Activated T-helper 9 cell treated with anti-CD3 and anti-CD28 coated beads, Interleukin-2, amount 50 U/mL, for 16 hours (primary cell): ENCODE measurements at regions not wholly inside any gene's neighbourhood (a gene's known extent, or its start where the extent isn't known, plus 50 kb on each side); places are given as distances from the start of the nearest gene placed in this dataset.

ENCODE experiments used
- DNase-seq: peaks from one replicate; pipeline ENCODE4 v3.0.0-alpha.2; 2020; ENCODE audit warnings: low read depth

DNA sequence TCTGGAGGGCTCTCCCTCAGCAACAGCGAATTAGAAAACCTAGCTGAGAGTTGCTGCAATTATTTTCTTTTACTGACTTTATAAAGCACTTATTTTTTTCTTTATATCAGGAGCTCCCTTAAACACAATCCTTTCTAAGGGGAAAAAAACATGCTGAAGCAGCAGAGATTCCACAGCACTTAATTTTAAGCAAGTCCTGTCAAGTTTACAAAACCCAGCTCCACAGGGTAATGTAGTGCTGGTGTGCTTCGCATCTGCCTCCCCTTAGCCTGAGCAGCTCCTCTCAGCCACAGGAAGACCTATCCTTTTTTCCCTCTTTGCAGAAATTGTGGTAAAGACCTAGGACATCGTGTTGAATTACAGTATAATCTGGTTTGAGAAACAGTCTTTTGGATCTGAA lies 208.1 kb upstream of the SYNDIG1 start:
- DNase-seq: no peak

DNA sequence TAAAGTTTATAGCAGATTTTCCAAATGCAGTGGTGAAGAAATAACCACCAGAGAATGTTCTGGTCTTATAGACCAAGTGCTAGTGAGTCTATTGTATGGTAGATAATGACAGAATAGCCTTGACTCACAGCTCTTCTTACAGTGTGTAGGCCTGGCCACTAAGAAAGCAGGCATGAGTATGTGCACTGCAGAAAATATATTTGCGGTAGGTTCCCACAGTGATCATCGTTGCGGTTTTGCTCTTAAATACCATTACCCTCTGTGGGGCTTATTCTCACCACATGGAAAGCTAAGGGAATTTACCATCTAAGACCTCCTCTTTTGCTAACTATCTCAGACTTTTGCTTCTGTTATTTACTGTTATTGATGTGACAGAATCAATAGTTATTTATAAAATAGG lies 212.3 kb upstream of the SYNDIG1 start:
- DNase-seq: no peak

DNA sequence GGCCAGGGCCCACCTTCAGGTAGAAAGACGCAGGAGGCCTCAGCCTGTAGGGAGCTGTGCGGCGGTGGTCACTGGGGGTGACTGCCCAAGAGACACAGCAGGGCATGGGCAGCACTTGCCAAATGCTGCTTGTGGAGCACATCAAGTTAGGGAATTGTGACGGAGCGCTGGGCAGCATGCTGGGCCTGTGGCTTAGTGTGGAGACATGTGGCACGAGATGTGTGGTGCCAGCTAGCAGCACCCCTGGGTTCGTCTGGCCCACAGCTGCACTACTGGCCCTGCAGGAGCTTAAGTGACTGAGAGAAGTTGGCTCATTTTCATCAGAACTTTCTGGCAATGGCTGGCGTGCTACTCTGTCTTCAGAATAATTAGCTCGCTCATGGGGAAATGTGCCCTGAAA lies 213.1 kb upstream of the SYNDIG1 start:
- DNase-seq: no peak

GRCh38 chr20:24254480-24254879 lies 214.9 kb upstream of the SYNDIG1 start:
- no peak for DNase-seq

DNA sequence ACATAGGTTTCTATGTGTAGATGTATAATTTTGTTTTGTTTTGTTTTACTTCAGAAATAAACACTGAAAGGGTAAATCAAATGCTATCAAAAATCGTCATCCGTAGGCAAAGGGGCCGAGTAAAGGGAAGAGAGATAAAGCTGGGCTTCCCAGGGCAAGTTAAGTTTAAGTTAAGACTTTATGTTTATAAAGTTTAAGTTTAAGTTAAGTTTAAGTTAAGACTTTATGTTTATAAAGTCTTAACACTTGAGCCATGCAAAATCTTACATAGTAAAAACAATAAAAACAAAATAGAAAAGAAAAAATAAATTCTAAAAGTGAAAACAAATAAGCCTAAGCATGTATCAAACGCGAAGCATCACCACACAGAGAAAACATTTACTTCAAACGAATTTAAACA lies 216.1 kb upstream of the SYNDIG1 start:
- DNase-seq: no peak

DNA sequence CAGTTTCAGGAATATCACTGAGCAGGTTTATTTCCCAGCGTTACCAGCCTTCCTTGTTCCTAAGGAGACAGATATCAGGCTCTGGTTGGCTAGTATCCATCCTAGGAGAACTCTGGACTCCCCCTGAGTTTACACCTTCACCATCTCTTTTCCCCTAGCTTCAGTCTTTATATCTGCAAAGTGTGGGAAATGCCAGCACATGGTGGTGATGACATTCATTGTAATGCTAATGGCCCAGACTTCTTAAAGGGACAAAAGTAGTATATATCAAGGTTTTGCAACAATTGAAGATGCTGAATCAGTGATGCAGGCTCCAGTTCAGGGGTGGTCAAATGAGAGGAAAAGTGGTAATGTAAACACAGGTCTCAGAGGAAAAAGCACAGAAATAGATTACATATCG lies 224.3 kb upstream of the SYNDIG1 start:
- DNase-seq: no peak

DNA sequence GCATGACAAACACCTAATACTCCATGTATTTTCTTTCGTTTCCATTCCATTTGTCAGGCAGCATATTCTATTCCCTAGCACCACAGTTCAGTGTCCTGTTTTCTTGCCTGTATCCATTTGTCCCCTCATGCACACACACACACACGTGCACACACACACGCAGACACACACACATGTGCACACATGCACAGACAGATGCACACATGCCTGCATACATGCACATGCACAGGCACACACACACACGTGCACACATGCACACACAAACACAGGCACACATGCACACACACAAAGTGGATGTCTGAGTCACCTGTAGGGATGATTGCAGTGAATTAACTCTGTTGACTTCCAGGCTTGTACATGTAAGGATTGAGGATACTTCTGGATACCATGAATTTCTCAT lies 226.7 kb upstream of the SYNDIG1 start:
- no peak for DNase-seq

GRCh38 chr20:24241466-24241865 lies 228.0 kb upstream of the SYNDIG1 start:
- no peak for DNase-seq

- no peak for DNase-seq
Measured at GRCh38 chr20:24236963-24237362, 232.5 kb upstream of the SYNDIG1 start.

DNA sequence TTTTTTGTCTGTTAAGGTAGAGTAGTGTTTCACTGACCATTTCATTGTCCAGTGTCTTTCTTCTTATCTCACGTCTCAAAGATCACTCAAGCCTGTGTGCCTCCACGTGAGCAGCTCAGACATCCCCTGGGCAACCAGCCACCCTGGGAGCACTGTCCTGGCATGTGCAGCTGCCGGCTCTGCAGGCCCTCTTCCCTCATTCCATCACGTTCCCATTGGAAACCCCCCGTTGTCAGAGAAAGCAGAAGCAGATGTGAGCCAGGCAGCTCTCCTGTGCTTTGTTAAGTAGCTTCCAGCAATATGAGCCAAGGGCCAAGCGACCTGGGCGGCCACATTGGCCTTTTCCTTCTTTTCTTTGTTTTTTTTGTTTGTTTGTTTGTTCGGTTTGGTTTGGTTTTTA lies 233.2 kb upstream of the SYNDIG1 start:
- DNase-seq: no peak

DNA sequence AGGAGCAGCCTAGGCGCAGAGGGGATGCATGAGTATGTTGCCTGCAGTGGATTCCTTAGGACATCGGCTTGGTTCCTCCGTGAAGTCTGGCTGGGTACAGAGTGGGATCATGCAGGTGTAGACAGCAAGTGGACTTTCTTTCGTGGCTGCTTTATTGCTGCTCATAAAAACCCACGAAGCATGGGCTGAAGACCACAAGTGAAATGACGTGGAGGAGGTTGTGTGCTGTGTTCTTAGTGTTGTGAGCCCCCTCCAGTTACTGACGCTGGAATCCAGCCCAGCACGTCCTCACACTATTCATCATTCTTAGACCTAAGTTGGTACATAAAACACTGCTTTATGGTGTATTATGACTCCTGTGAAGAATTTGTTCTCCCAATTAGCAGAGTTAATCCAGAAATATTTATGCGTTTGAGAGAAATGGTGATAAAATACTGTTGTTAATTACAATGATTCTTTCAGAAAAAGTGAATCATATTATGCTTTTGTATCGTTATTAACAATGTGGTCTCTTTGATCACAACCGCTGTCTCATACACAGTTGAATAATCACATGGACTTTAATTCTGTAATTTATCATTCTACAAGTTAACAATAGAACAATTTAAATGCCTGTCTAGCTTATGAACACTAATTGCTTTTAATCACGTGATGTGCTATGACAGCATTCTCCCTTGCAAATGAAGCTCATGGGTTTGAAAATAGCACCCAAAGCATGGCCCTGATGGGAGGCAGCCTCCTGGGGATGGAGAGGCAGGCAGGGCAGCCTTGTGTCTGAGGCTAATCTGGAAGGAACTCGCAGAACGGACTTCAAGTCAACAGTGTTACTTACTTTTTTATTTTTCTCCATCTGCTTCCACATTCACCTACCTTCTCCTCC lies 233.9 kb upstream of the SYNDIG1 start:
- no peak for DNase-seq

DNA sequence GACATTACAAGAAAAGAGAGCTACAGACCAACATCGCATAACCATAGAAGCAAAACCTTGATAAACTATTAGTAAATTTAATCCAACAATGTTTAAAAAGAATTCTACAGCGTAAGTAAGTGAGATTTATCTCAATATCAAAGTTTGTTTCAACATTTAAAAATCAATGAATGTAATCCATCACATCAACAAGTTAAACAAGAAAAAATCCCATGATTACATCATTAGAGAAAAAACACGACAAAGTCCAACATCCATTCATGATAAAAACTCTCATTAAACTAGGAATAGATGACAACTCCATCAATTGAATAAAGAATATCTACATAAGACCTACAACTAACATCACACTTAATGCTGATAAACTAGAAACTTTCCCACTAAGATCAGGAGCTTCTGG lies 239.0 kb upstream of the GGTLC1 start:
- DNase-seq: no peak

DNA sequence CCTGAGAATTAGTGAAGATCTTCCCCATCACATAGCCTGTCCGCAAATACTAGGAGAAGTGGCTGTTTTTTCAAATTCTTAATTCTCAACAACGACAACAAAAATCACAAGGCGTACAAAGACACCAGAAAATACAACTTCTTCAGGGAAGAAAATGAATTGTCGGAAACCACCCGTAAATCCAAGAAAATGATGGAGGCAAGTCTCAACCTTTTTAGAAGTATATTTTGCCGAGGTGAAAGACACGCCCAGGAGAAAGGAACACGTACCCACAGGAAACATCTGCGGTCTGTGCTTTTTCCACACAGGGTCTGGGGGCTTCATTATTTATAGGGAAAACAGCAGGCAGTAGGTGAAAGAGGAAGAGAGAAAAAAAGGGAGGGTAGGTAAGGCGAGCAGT lies 223.9 kb upstream of the GGTLC1 start:
- no peak for DNase-seq

- no peak for DNase-seq
Measured at GRCh38 chr20:24211972-24212371, 223.4 kb upstream of the GGTLC1 start.

- DNase-seq: no peak
Measured at GRCh38 chr20:24210356-24210755, 221.8 kb upstream of the GGTLC1 start.

DNA sequence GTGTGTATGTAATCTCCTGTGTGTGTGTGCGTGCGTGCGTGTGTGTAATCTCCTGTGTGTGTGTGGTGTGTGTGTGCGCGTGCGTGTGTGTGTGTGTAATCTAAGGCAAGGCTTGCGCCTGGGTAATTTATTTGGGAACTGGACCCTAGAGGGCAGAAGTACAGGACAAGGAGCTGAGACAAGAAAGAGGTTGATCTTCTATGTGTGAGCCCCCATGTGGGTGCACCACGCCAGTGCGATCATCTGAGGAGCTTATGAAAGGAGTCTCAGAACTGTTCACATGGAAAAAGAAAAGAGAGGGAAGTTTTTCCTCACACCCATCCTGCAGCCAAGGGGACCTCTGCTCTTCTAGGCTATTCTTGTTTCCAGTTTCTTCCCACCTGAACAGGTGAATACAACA lies 220.1 kb upstream of the GGTLC1 start:
- no peak for DNase-seq

- no peak for DNase-seq
Measured at GRCh38 chr20:24207803-24208300, 219.3 kb upstream of the GGTLC1 start.

DNA sequence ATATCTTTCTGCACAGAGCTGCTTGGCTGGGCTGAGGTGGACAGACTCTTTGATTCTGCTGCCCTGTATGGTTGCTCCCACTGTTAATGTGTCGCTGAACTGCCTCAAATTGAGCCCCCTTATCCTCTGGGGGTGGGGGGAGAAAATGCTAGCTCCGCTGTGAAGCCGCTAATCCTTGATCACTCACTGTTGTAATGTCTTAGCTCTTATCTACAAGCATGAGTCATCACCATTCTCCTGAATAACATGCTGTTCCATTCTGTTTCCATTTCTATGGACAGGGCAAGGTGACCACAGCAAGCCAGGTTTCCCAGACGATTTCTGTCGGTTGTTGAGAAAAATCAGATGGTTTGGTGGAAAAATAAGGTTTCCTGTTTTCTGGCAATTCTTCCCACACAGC lies 218.4 kb upstream of the GGTLC1 start:
- DNase-seq: no peak

GRCh38 chr20:24203526-24204183 lies 215.1 kb upstream of the GGTLC1 start:
- DNase-seq: no peak

GRCh38 chr20:24199501-24199900 lies 210.9 kb upstream of the GGTLC1 start:
- DNase-seq: no peak

DNA sequence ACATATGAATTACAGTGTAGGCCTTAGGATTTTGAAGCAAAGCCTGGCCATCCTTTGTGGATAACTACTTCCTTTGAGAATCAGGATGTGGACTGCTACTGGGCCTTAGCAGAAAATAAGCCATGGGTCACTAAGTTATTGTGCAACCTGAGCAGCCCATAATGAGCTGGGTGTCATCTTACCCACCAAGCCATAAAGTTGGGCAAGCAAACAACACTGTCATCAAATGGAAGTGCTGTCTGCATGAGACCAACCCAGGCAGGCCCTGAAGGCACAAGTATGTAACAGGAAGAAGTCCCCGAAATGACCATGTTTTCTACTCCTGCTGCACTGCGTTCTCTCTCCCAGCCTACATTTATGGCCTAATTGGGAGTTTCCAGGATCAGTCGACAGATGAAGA lies 205.6 kb upstream of the GGTLC1 start:
- no peak for DNase-seq

- no peak for DNase-seq
Measured at GRCh38 chr20:24190905-24191304, 202.3 kb upstream of the GGTLC1 start.

DNA sequence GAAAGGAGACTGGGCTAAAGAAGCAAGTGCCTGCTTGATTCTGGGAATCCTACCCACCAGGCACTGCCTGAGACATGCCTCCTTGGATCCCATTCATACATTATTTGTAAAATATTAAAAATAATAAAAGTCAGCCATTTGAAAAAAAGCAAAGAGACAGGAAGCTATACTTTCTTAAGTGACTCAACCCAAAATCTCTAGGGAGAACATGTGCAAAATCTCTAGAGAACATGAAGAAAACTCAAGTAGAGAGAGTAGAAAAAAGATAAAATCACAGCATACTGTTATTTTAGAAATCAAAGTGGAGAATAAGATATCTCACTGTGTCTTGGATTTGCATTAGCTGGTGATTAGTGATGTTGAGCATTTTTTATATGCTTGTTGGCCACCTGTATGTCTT lies 197.2 kb upstream of the GGTLC1 start:
- no peak for DNase-seq

- no peak for DNase-seq
Measured at GRCh38 chr20:24181151-24181550, 192.6 kb upstream of the GGTLC1 start.
